HG02763 (cell line): ENCODE measurements at regions not wholly inside any gene's neighbourhood (a gene's known extent, or its start where the extent isn't known, plus 50 kb on each side); places are given as distances from the start of the nearest gene placed in this dataset.

Experiments used
- ATAC-seq: cut with Tn5 transposase; IDR thresholded peaks from one replicate; pipeline ENCODE4 v1.9.1; 2021; ENCODE audit warnings: mild to moderate bottlenecking, moderate library complexity; ENCODE audit not compliant: unreplicated experiment

DNA sequence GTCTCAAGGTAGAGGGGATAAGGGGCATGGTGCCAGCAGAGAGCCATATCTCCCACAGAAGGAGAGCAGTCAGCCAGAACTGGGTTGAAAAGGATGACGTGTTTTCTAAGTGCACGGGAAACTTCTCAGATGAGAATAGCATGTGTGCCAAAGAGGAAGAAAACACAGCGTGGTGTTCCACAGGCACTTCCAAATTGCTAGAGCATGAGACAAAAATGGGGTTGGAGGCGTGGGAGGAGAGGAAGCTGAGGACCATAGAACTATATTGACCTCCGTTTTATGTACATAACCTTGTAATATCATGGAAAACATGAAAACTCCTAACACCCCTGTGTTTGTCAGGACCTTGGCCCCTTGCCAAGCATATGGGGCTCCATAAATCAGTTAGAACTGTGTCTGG lies 682.7 kb upstream of the RAB6C start:
- ATAC-seq, result no peak

DNA sequence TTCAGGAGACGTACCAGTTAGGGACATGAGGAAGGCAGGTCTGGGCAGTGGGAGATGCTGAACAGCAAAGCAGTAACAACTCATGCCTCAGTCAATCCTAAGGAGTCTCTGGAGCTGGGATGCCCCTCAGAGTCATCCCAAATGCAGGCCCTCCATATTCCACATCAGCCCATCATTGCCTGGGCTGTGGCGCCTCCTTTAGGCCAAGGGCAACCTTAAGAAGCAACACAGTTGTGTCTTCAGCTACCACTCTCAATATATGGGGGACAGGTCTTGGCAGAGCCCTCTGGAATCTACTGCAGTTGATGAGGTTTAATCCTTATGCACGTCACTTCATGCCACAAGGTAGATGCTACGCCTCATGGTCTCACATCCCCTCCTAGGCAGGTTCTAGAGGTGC lies 682.0 kb upstream of the RAB6C start:
- ATAC-seq, result no peak

DNA sequence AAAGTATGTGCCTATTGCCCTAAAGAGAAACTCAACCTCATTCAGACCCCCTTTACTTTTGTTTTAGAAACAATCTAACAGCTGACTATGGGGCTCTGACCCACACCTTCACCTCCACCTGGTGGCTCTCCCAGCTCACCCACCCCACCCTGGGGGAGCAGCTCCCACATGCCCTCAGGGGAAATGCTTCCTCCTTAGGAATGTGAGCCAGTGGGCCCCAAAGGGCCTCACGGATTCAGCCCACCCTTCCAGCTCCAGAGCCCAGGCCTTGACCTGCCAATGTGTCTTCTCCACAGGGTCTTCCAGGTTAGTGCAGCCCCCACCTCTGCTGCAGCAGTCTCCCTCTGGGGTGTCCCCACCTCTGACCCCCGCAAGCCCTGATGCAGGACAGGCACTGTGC lies 680.1 kb upstream of the RAB6C start:
- ATAC-seq, result no peak

DNA sequence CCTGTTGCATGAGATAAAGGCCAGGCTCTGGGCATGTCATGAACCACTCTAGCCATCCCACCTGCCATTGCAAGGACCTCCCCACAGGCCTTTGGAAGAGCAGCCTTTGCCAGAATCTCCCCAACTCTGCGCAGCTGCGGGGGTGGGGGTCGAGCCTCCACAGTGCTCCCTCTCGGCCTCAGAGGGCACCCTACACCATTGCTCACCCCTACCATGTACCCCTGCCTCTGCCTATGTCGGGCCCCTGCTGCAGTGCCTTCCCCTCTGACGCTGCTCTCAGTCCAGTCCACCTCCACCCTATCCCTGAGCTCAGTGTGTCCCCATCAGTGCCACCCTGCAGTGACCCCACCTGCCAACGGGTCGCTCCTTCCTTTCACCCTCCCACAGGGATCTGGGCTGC lies 679.7 kb upstream of the RAB6C start:
- ATAC-seq, result no peak

DNA sequence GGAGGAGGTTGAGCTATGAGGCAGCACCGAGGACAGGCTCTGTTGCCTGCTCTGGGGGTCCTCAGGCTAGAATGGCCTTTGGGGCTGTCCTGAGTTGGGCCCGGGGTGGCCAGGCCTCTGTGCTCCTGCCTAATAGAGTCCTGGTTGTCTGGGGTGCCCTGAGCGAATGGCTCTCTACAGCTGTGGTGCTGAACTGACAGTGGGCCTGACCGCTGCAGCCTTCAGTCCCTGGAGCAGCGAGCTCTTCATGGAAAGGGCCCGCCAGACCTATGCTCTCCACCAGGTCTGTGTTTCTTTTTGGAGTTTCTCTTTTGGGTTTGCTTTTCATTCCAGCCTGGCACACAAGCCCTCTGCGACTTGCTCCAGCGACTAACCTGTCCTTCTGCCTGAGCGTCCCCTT lies 679.0 kb upstream of the RAB6C start:
- no peak for ATAC-seq

DNA sequence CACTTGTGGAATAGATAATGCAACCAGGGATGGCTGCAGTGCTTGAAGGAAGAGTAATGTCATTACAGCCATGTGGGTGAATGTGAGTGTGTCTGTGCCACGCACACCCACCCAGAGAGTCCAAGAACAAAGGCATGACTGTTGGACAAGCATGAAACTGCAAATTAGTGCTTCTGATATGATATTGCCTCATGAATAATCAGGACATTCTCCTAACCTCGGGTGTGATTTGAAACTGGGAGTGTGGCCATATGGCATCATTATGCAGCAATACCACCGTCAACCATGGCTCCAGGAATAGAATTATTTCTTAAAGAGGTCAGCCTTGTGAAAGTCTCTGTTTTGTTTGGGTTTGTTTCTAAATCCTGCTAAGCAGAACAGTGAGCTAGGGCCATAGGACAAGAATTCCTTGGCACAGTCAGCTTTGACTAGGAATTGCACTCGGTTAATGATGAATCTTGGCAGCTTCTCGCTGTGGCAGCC lies 678.0 kb upstream of the RAB6C start:
- ATAC-seq, result no peak

DNA sequence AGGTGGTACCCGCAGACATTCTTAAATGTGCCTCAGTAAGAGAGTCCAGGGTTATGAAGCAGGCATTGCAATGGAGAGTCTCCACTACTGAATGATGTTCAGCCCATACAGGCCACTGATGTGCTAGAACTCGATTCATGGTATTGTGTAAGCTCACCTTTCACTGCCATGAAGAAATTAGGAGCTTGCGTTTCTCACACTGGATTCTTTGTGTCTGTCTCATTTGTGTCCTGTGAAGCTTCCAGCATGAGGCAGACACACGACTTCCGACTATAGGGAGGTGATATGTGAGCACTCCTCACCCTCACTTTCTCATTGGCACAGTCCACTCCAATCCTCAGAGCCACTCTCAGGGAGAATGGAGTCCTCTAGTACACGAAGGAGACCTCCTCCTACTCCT lies 677.4 kb upstream of the RAB6C start:
- ATAC-seq, result no peak

DNA sequence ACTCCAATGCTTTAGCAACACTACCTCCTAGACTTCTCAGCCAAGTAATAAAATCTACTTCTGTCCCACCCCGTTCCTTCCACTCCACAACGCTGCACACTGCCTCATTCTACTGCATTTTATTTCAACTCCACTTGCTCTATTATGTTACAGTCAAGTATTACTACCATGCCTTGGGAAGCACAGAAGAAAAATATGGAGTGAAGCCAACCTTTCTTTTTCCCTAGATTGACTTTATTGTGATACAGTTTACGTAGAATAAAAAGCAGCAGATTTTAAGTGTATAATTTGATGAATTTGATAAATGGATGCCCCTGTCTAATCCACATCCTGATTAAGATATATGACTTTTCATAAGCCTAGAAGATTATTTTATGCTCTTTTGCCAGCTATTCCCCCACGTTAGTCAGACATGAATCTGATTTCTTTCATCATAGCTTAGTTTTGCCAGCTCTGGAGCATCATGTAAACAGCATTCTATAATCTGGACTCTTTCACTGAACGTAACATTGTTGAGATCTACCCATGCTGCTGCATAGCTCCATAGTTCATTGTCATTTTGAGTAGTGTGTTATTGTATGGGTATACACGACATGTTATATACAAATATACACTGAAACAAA lies 676.8 kb upstream of the RAB6C start:
- ATAC-seq, result no peak

DNA sequence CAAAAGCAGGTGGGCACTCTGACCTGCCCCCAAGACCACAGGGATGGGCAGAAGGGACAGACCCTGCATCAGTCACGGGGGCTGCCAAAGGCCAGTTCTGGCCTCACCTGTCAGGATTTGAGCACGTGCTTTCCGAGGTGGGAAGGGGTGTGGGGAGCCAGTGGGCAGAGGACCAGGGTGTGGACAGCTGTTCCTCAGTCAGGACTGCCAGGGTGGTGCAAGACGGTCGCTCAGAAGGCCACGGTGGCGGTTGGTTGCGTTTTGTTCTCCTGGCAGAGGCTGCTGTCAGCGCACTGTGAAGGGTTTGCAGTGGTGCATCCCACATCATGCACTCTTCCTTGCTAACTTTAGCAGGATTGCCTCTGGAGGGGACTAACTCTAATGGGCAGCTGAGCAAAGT lies 665.3 kb upstream of the RAB6C start:
- ATAC-seq, result no peak

DNA sequence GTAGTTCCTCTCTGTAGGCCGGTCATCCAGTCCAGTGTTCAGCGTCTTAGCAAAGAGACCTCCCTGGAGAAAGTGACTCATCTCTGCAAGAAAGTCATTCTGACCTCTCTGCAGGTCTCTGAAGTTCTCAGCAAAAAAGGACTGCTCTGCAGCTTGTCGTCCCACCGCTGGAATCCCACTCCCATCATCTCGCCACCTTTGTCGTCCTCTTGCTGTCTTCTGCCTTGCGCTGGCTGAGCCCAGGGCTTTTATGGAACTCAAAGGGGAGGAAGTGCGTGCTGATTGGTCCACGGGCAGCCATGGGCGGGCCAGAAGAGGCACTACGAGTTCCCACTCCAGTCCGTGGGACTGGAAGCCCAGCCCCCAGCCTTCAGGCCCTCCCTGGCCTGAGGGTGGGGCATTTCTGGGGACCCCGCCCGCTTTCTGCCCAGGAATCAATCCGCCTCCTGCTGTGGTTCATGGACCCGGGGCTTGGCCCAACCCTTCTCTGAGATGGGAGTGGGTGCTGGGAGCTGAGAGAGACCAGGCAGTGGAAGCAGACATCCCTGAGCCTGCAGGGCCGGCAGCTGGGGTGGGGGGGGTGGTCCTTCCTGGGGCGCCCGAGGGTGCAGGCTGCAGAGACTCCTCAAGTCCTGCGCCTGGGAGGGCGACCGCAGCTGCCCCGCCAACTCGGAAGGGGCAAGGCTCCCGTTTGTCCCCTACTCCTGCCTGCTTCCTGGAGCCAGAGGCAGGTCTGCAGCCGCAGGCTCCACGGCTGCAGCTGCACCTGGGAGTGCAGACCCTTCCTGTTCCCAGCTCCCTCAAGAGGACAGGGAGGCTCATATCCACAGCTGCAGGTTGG lies 660.7 kb upstream of the RAB6C start:
- ATAC-seq, result no peak

DNA sequence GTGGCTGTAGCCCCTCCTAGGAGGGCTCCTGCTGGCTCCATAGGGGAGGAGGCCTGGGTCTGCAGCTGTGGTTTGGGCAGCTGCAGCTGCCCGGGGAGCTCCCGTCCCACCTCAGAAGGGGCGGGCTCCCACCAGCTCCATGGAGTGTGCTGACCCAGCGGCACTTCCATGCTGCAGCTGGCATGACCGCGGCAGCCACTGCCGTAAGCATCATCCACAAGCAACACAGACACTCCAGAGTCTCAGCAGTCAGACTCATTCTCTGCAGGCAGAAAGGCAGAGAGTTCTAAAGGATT lies 660.1 kb upstream of the RAB6C start:
- ATAC-seq, result no peak

DNA sequence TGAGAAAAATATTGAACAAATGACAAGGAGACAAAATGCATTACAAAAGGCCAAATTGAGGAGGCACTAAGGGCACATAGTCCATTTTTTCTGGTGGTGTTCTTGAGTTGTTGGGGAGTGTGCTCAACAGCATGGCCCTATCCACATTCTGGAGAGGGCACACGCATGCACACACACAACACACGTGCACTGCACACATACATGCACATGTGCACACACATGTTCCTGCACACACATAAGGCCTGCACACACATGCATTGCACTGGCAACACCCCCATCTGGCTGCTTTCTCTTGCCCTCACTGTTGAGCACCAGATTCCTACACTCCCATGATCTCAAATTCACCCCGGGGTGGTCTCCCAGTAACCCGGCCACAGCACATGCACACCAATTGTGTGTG lies 659.2 kb upstream of the RAB6C start:
- no peak for ATAC-seq

DNA sequence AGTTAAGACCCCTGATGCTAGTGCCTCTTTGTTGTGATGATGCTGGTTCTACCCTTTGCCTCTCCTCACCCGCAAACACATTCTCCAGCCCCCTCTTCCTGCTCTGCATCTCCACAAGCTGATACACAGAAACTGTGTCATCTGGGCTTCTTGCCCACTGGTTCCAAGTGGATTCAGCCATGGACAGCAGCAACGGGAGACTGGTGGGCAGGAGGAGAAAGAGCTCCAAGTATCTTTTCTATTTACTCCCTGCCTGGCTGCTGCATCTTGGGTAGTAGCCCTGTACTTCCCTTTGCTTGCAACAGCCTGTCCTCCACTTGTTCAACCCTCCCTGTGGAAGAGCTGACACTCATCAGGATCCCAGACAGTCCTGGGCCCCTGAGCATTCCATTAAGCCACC lies 655.1 kb upstream of the RAB6C start:
- no peak for ATAC-seq

DNA sequence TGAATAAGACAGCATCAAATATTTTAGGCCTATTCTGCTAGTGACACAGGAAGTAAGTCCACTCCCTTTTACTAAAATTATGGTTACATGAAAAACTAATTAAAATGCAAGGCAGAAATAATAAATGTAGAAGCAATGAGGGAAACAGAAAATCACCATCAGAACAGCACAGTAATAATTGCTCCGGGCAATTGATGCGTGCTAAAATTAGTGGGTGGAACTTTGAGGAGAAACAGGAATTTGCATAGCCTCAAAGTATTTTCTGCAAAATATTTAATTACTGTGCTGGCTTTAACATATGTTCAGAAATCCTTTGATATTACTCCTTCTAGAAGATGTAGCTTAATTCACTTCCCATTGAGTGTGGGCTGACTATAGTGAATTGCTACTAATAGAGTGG lies 654.3 kb upstream of the RAB6C start:
- ATAC-seq, result no peak

DNA sequence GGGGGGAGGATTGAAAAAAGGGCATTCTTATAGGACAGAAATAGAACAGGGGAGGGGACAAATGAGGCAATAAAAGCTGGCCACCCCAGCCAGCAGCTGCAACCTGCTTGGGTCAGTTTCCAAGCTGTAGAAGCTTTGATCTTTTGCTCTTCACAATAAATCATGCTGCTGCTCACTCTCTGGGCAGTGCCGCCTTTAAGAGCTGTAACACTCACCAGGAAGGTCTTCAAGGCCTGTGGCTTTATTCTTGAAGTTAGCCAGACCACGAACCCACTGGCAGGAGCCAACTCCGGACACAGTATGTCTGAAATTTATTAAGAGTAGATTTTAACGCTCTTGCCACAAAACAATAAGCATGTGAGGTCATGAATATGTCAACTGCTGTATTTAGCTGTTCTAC lies 649.9 kb upstream of the RAB6C start:
- ATAC-seq, result no peak

DNA sequence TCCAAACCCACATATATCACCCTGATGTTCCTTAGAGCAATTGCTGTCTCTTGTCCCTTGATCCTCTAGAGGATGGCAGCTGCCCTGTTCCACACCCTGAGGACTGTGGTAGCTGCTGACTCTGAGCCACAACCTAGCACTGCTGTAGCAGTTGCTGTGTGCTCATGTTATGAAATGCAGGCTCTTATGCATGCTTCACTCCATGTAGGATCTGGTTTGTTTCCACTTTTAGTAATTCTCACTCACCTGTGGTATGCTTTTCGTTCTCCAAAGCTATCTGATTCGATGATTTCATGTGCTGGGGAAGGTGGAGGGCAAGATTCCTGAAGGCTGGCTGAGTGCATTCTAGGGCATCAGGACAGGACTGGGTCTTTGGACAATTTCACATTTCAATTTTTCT lies 649.0 kb upstream of the RAB6C start:
- no peak for ATAC-seq

DNA sequence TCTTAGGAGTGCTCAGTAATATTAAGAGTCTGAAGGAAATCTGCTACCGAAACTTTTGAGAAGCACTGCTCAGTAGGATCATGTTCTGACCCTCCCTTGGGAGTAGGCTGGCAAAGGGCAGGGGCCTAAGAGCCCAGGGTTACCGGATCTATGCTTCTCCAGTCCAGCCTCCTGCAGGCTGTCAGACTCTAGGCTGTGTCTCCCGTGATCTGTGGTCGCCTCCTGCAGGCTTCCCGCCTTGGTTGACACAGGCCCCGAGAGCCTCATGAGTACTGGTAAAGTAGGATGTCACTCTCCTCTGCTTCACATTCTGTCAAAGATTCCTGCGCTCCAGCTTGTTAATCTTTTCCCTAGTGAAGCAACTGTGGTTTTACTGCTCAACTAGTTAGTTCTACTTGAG lies 647.8 kb upstream of the RAB6C start:
- no peak for ATAC-seq

DNA sequence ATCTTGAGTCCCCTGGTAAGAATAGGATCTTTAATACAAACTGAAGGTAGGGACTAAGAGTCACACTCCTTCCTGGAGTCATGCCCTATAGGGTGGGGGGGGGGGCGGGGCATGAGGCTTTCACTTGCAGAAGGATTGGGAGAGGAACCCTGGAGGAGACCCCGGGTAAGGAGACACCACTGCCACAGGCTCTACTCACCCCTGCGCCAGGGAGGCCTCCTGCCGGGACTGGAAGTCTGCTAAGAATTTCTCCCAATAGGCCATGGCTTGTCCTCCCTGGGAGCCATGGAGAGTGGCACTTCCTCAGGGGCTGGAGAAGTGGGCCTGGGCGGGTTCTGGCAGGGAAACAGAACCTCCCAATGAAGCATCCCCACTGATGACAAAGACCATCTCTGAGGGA lies 645.3 kb upstream of the RAB6C start:
- ATAC-seq, result no peak

DNA sequence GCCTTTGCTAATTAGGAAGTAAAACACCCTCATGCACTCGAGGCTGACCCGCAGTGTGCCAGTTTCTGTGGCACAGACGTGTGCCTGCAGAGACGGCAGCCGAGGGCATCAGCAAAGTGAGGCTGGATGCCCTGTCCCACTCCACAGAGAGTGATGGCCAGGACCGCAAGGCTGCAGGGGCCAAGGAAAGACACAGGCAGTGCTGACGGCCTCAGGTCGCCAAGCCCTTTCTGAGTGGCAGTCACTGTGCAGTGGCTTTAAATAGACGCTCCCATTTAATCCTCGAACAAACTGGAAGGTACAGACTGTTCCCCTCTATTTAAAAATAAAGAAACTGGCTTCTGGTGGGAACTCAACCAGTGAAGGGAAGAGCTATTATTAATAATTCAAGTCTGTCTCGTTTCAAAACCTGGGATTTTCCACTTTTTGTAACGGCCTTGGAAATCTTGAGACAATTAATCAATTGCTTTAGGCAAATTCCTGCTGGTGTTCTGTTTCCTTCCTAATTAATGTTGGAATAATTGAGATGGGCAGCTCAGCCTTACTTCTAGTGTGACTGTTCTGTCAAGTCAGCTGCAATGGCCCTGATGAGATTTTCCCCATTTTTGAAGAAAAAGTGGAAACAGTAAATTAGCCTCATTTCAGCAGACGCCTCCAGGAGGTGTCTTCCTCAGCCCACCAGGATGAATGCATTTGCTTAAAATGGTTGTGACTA lies 644.6 kb upstream of the RAB6C start:
- no peak for ATAC-seq

DNA sequence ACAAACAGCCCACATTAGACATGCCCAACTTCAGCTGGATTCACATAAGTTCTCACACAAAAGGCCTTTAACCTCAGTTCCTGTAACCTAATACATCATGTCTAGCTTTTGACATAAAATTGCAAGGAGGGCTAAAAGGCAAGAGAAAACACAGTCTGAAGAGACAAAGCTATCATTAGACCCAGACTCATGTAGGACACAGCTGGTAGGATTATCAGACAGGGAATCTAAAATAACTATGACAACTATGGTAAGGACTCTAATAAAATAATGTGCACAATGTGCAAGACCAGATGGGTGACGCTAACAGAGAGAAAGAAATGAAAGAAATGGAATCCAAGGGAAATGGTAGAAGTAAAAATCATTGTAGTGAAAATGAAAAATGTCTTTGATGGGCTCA lies 643.2 kb upstream of the RAB6C start:
- ATAC-seq, result no peak

DNA sequence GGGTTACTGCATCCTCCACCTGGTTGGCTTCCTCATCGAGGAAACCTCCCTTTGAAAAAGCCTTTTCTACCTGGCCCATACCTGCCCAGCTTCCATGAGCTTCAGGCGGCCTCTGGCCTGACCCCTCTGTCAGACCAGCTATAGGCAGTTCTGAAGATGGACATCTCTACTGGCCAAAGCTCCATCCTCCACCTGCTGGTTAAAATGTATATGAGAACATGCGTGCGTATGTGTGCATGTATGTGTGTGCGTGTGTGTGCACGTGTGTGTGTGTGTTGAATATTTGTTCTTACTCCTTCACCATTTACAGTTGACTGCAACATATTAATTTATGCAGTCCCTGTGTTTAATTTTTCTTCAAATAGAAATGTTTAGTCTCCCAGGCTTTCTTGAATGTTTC lies 642.4 kb upstream of the RAB6C start:
- no peak for ATAC-seq

DNA sequence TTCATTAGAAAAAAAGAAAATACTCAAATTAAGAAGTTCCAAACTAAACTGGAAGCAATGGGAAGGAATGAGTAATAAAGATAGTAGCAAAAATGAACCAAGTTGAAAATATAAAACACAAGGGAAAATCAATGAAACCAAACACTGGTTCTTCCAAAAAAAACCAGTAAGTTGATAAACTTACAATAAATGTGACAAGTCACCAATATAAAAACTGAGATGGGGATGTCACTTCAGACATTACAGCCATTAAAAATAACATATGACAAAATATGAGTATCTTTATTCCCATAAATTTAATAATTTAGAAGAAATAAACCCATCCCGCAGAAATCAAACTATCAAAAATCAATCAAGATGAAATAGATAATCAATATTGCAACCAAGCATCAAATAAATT lies 633.9 kb upstream of the RAB6C start:
- no peak for ATAC-seq
